ENCODE measurements at regions not wholly inside any gene's neighbourhood (a gene's known extent, or its start where the extent isn't known, plus 50 kb on each side); places are given as distances from the start of the nearest gene placed in this dataset.

DNA sequence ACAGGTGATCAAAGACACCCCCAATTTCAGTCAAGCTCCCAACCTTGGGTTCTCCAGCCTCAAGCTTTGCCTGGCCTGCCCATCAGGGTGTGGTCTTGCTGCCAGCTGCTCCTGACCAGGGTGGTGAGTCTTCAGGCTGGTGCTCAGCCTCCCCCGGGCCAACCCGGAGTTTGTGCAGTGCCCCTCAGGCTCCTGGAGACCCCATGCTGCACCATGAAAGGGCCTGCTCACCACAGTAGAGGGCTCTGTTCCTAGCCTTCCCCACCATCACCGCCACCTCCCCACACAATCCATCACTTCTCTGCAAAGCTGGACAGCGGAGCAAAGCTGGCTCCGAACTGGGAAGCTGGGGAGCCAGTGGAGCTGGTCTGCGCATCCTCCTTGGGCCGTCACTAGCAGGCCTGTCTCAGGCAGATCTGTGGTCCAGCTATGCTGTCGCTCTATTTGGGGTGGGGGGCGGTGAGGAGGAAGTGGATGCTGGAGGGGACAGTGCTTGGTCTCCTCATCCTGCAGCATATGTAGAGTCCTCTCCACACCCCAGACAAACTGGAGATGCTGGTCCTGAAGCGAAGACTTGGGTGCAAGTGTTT lies 88.5 kb upstream of the RPL38 start:
- TF ChIP-seq ZNF850 (CRISPR knock-in tag; conservative IDR thresholded peaks at IDR 0.05): no peak
- no peak for TF ChIP-seq CTCF (CRISPR knock-in tag; IDR thresholded peaks at IDR 0.05)
- no peak for TF ChIP-seq PCBP1 (IDR thresholded peaks at IDR 0.05; ENCODE audit: borderline replicate concordance, low read depth, low read length)
- TF ChIP-seq UBTF (CRISPR knock-in tag; IDR thresholded peaks at IDR 0.05): no peak
- no peak for TF ChIP-seq ZSCAN29 (CRISPR knock-in tag; conservative IDR thresholded peaks at IDR 0.05)
- TF ChIP-seq RNF2 (conservative IDR thresholded peaks at IDR 0.05; ENCODE audit: low read depth): no peak
- TF ChIP-seq, protein P1, sequence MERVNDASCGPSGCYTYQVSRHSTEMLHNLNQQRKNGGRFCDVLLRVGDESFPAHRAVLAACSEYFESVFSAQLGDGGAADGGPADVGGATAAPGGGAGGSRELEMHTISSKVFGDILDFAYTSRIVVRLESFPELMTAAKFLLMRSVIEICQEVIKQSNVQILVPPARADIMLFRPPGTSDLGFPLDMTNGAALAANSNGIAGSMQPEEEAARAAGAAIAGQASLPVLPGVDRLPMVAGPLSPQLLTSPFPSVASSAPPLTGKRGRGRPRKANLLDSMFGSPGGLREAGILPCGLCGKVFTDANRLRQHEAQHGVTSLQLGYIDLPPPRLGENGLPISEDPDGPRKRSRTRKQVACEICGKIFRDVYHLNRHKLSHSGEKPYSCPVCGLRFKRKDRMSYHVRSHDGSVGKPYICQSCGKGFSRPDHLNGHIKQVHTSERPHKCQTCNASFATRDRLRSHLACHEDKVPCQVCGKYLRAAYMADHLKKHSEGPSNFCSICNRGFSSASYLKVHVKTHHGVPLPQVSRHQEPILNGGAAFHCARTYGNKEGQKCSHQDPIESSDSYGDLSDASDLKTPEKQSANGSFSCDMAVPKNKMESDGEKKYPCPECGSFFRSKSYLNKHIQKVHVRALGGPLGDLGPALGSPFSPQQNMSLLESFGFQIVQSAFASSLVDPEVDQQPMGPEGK (CRISPR knock-in tag; IDR thresholded peaks at IDR 0.05): no peak
- TF ChIP-seq ZNF335 (CRISPR knock-in tag; IDR thresholded peaks at IDR 0.05): no peak
- no peak for TF ChIP-seq RBFOX2 (IDR thresholded peaks at IDR 0.05; ENCODE audit: low read depth, low read length)
- no peak for TF ChIP-seq SMAD9 (CRISPR knock-in tag; IDR thresholded peaks at IDR 0.05)
- TF ChIP-seq POLR2A (IDR thresholded peaks at IDR 0.05; ENCODE audit: insufficient read depth in 1 of 2, low read depth in 2 of 2, low read length in 2 of 2): no peak

Measured in HepG2 (cell line).